HepG2 (cell line): ENCODE measurements at regions not wholly inside any gene's neighbourhood (a gene's known extent, or its start where the extent isn't known, plus 50 kb on each side); places are given as distances from the start of the nearest gene placed in this dataset.

ENCODE experiments used
- ATAC-seq: fragments of 200-7000 bp; cut with Tn5 transposase; 3 replicates; pipeline ENCODE4 v1.9.1; 2020; ENCODE audit warnings: mild to moderate bottlenecking, moderate library complexity
- BruUV-seq: library from RNA; stranded (reverse); fragments of 400-500 nt; replicated peaks from 2 replicates; lab custom pipeline; 2021; lab: Mats Ljungman, UMichigan
- CTCF ChIA-PET: fragments of 300-600 bp; formaldehyde crosslinking; extraction: SDS; loops from one replicate; lab custom pipeline; 2021; ENCODE audit warnings: low total read pairs, inconsistent platforms, low intra/inter-chr PET ratio; lab: Yijun Ruan, JAX
- POLR2A ChIA-PET: fragments of 350-600 bp; sonication (Branson Sonifier 250); formaldehyde crosslinking; loops from one replicate; lab custom pipeline; 2020; ENCODE audit warnings: antibody characterized with exemption, inconsistent platforms; lab: Yijun Ruan, JAX
- DNase-seq: peaks from one replicate; pipeline ENCODE4 v3.0.0-alpha.2; 2015; ENCODE audit warnings: low spot score
- FAIRE-seq: peaks from 3 replicates; lab custom pipeline; 2011; peaks lifted over from hg19 to GRCh38; lab: Jason Lieb, UNC
- H2AFZ ChIP-seq: one replicate; pipeline ENCODE4 v1.6.1; 2011; ENCODE audit warnings: low read length, inconsistent platforms
- H3K27ac ChIP-seq: fragments of 300-600 bp; 3 replicates; pipeline ENCODE4 v1.8.0; 2011; ENCODE audit warnings: mixed run types, mild to moderate bottlenecking, mixed read lengths, low read length, inconsistent platforms; ENCODE audit not compliant: insufficient read depth; ENCODE audit errors: extremely low read length
- H3K27me3 ChIP-seq, 2 experiments: fragments of 200-600 bp in 1 of 2; 2 replicates in 1 of 2; 3 replicates in 1 of 2; pipeline versions ENCODE4 v1.6.0 to v1.8.0; 2011; ENCODE audit warnings: low read length in 2 of 2, mild to moderate bottlenecking in 2 of 2, moderate library complexity in 2 of 2, inconsistent platforms in 1 of 2; ENCODE audit not compliant: insufficient read depth in 2 of 2, control insufficient read depth in 1 of 2
- H3K36me3 ChIP-seq, 2 experiments: fragments of 200-600 bp in 1 of 2; replicated peaks in 1 of 2; 2 replicates in 1 of 2; 3 replicates in 1 of 2; pipeline versions ENCODE4 v1.5.1 to v1.8.0; 2011; ENCODE audit warnings: low read length in 2 of 2, inconsistent platforms in 1 of 2; ENCODE audit not compliant: insufficient read depth in 2 of 2, control insufficient read depth in 1 of 2
- H3K4me1 ChIP-seq: 2 replicates; pipeline ENCODE4 v1.5.1; 2012; ENCODE audit warnings: low read length, inconsistent platforms; ENCODE audit not compliant: insufficient read depth
- H3K4me2 ChIP-seq: 2 replicates; pipeline ENCODE4 v1.6.0; 2011; ENCODE audit warnings: low read depth, low read length, inconsistent platforms
- H3K4me3 ChIP-seq, 3 experiments: fragments of 200-600 bp in 1 of 3; sonication (generic), shearing (Covaris generic) in 1 of 3; replicated peaks in 1 of 3; 2 replicates each; pipeline ENCODE4 v1.5.1; 2011 to 2016; ENCODE audit warnings: low read length in 3 of 3, inconsistent platforms in 2 of 3, low read depth in 2 of 3, mild to moderate bottlenecking in 2 of 3, control low read depth in 1 of 3, mixed read lengths in 1 of 3; ENCODE audit not compliant: insufficient read depth in 1 of 3
- H3K79me2 ChIP-seq: one replicate; pipeline ENCODE4 v1.6.1; 2011; ENCODE audit warnings: low read length, inconsistent platforms; ENCODE audit not compliant: insufficient read depth
- H3K9ac ChIP-seq: 2 replicates; pipeline ENCODE4 v1.6.0; 2011; ENCODE audit warnings: mild to moderate bottlenecking, low read depth, low read length, inconsistent platforms; ENCODE audit not compliant: insufficient read depth
- H3K9me3 ChIP-seq: 2 replicates; pipeline ENCODE4 v1.5.1; 2012; ENCODE audit warnings: mild to moderate bottlenecking, low read length
- H4K20me1 ChIP-seq: 2 replicates; pipeline ENCODE4 v1.6.0; 2011; ENCODE audit warnings: inconsistent platforms, mild to moderate bottlenecking, low read length, moderate library complexity; ENCODE audit not compliant: insufficient read depth
- ATF7 ChIP-seq, 2 experiments: fragments of 450-650 bp in 1 of 2; sonication (generic) in 1 of 2; formaldehyde crosslinking in 1 of 2; IDR thresholded peaks; 2 replicates each; pipeline versions ENCODE4 v1.4.0 to v1.6.1; 2016 to 2020; ENCODE audit warnings: antibody characterized with exemption in 1 of 2, mild to moderate bottlenecking in 1 of 2, missing genetic modification reagents in 1 of 2
- CENPT ChIP-seq: sonication (generic); formaldehyde crosslinking; IDR thresholded peaks from 2 replicates; pipeline ENCODE4 v1.8.0; 2022; ENCODE audit warnings: low read depth, mild to moderate bottlenecking, moderate library complexity, missing genetic modification reagents
- CSRNP2 ChIP-seq: sonication (generic); formaldehyde crosslinking; conservative IDR thresholded peaks from 2 replicates; pipeline ENCODE4 v1.8.0; 2022; ENCODE audit warnings: low read depth, missing genetic modification reagents
- FOXO4 ChIP-seq: sonication (generic); formaldehyde crosslinking; conservative IDR thresholded peaks from 2 replicates; pipeline ENCODE4 v1.8.1; 2023; ENCODE audit warnings: missing genetic modification reagents
- MEIS1 ChIP-seq: sonication (generic); formaldehyde crosslinking; IDR thresholded peaks from 2 replicates; pipeline ENCODE4 v1.9.0; 2021; ENCODE audit warnings: mild to moderate bottlenecking, missing genetic modification reagents, moderate library complexity, borderline replicate concordance
- PAX8 ChIP-seq: sonication (generic); formaldehyde crosslinking; IDR thresholded peaks from 2 replicates; pipeline ENCODE4 v1.8.0; 2022; ENCODE audit warnings: mild to moderate bottlenecking, missing genetic modification reagents, borderline replicate concordance
- RBAK ChIP-seq: sonication (generic); formaldehyde crosslinking; IDR thresholded peaks from 2 replicates; pipeline ENCODE4 v1.5.1; 2020; ENCODE audit warnings: mild to moderate bottlenecking, missing genetic modification reagents
- REPIN1 ChIP-seq: sonication (generic); formaldehyde crosslinking; IDR thresholded peaks from 2 replicates; pipeline ENCODE4 v1.8.0; 2022; ENCODE audit warnings: missing genetic modification reagents, low read depth, mild to moderate bottlenecking, borderline replicate concordance
- SATB2 ChIP-seq: sonication (generic); formaldehyde crosslinking; IDR thresholded peaks from 2 replicates; pipeline ENCODE4 v1.5.0; 2020; ENCODE audit warnings: missing genetic modification reagents
- SMARCE1 ChIP-seq: fragments of 450-650 bp; IDR thresholded peaks from 2 replicates; pipeline ENCODE4 v1.6.1; 2017; ENCODE audit warnings: borderline replicate concordance
- TBL1XR1 ChIP-seq: fragments of 150-350 bp; IDR thresholded peaks from 2 replicates; pipeline ENCODE4 v1.6.1; 2014; ENCODE audit warnings: borderline replicate concordance, low read length; ENCODE audit not compliant: partially characterized antibody
- WIZ ChIP-seq: sonication (generic); formaldehyde crosslinking; IDR thresholded peaks from 2 replicates; pipeline ENCODE4 v1.5.1; 2020; ENCODE audit warnings: mild to moderate bottlenecking, missing genetic modification reagents
- ZMAT5 ChIP-seq: sonication (generic); formaldehyde crosslinking; IDR thresholded peaks from 2 replicates; pipeline ENCODE4 v1.5.0; 2020; ENCODE audit warnings: mild to moderate bottlenecking, low read depth, missing genetic modification reagents, borderline replicate concordance
- ZNF101 ChIP-seq: sonication (generic); formaldehyde crosslinking; IDR thresholded peaks from 2 replicates; pipeline ENCODE4 v1.4.0; 2020; ENCODE audit warnings: mild to moderate bottlenecking, low read depth, missing genetic modification reagents, borderline replicate concordance
- ZNF205 ChIP-seq: IDR thresholded peaks from 2 replicates; pipeline ENCODE4 v1.6.1; 2018; ENCODE audit warnings: missing biosample characterization, missing genetic modification reagents
- ZNF724P ChIP-seq: sonication (generic); formaldehyde crosslinking; IDR thresholded peaks from 2 replicates; pipeline ENCODE4 v1.8.0; 2022; ENCODE audit warnings: missing genetic modification reagents, borderline replicate concordance
- ZSCAN21 ChIP-seq: sonication (generic); formaldehyde crosslinking; IDR thresholded peaks from 2 replicates; pipeline ENCODE4 v1.8.0; 2022; ENCODE audit warnings: mild to moderate bottlenecking, missing genetic modification reagents, moderate library complexity, borderline replicate concordance
- WGBS: methylation state at CpG from one replicate; pipeline ENCODE4 v1.1.6; 2017; ENCODE audit warnings: low lambda C conversion rate; 5-methylcytosine and 5-hydroxymethylcytosine counted together
- in situ Hi-C: cut with HindIII; loops from 2 replicates; pipeline ENCODE4 v1.10.0; 2017; ENCODE audit warnings: low pct_unique_long_range_greater_than_20kb; ENCODE audit not compliant: extremely low pct_ligation_motif_present
- intact Hi-C: fragments of 100-400 bp; cut with micrococcal nuclease; formaldehyde crosslinking; loops from one replicate; pipeline ENCODE4 v1.10.0; 2022; ENCODE audit not compliant: unreplicated experiment

- DNase-seq (no peak), ATAC-seq (no peak), FAIRE-seq (no peak)
- H3K4me2 ChIP-seq: no peak overlapping the region
- POLR2A ChIA-PET: no interaction called here
- no TSS peak for BruUV-seq
- no peak overlapping the region for H3K9ac ChIP-seq
- no peaks in the 10 kb centered on the region for H3K36me3 ChIP-seq
- no peaks in the 10 kb centered on the region for H3K79me2 ChIP-seq
- in situ Hi-C loops: no loop called here
- no peak overlapping the region for H3K27ac ChIP-seq
- H3K4me1 ChIP-seq: no peaks in the 10 kb centered on the region
- TF ChIP-seq WIZ (CRISPR knock-in tag) (no peak), MEIS1 (no peak), ZNF724P (CRISPR knock-in tag) (no peak), ZNF205 (no peak), ZMAT5 (CRISPR knock-in tag) (no peak), TBL1XR1 (no peak)
- TF ChIP-seq, all 625 proteins: peak for 0
- intact Hi-C loops: no loop called here
- CTCF ChIA-PET: no interaction called here
- no peak overlapping the region for H2AFZ ChIP-seq
- H3K27me3 ChIP-seq: peaks cover 0 to 31% of the 10 kb centered on the region in 2 experiments; a peak in 3 of 5 replicates
- H3K4me3 ChIP-seq: no peak overlapping the region
- no peaks in the 10 kb centered on the region for H4K20me1 ChIP-seq
- no peaks in the 10 kb centered on the region for H3K9me3 ChIP-seq
- 0% methylated on average over 1 of the region's 1 CpG for WGBS
These were observed 236.3 kb downstream of the KLF6 start for GRCh38 chr10:3548702-3549101.

- POLR2A ChIA-PET: no interaction called here
- no peak overlapping the region for H3K4me2 ChIP-seq
- H3K27ac ChIP-seq: no peak overlapping the region
- DNase-seq: no peak
- no peak for ATAC-seq
- H3K36me3 ChIP-seq: no peaks in the 10 kb centered on the region
- H3K9ac ChIP-seq: no peak overlapping the region
- H3K4me1 ChIP-seq: no peaks in the 10 kb centered on the region
- no peak overlapping the region for H3K4me3 ChIP-seq
- H3K27me3 ChIP-seq: peaks cover 0 to 37% of the 10 kb centered on the region in 2 experiments; a peak in 3 of 5 replicates
- in situ Hi-C loops: no loop called here
- TF ChIP-seq FOXO4 (CRISPR knock-in tag) (no peak), RBAK (CRISPR knock-in tag) (no peak), ZSCAN21 (no peak), SMARCE1 (no peak), PAX8 (CRISPR knock-in tag) (no peak), ATF7 (IDR thresholded peaks at IDR 0.05) (no peak), ATF7 (CRISPR knock-in tag; IDR thresholded peaks at IDR 0.05) (no peak), CENPT (CRISPR knock-in tag) (no peak), REPIN1 (CRISPR knock-in tag) (no peak), CSRNP2 (CRISPR knock-in tag) (no peak), ZNF101 (CRISPR knock-in tag) (no peak), SATB2 (no peak)
- BruUV-seq: no TSS peak
- no peaks in the 10 kb centered on the region for H3K9me3 ChIP-seq
- H4K20me1 ChIP-seq: no peaks in the 10 kb centered on the region
- CTCF ChIA-PET: no interaction called here
- 19% methylated on average over 7 of the region's 7 CpGs for WGBS
- FAIRE-seq: no peak
- H2AFZ ChIP-seq: no peak overlapping the region
- no peaks in the 10 kb centered on the region for H3K79me2 ChIP-seq
- intact Hi-C loops: no loop called here
These were observed 236.9 kb downstream of the KLF6 start for GRCh38 chr10:3548076-3548475.
